Anterior cingulate cortex (tissue), 58 donors: ENCODE measurements at regions not wholly inside any gene's neighbourhood (a gene's known extent, or its start where the extent isn't known, plus 50 kb on each side); places are given as distances from the start of the nearest gene placed in this dataset.
"Not testable (repeated sequence)": the region's sequence is repeated elsewhere in the genome, so short reads cannot be mapped to it uniquely, and the experiment has no call there.

Experiments used
- DNase-seq, 58 donors: peaks; one replicate each; lab custom pipeline; 2025; lab: John Stamatoyannopoulos, UW

DNA sequence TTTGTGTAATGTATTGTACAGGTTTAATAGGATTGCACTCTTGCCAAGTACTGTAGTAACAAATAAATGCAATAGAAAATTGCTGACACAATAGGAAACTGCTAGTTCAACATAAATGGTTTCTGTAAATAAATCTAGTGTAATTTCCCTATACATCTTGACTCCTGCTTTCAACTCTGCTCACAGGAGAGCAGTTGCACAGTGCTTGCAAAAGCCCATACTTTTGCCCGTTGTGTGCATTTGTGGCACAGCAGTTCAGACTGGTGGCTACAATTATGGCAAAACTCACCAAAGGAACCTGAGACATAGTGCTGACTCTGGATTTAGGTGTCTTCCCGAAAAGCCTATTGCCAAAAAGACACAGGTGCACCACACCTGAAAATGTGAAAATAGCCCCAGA, 953.3 kb upstream of the SLC35B3 start:
- no peak for DNase-seq

DNA sequence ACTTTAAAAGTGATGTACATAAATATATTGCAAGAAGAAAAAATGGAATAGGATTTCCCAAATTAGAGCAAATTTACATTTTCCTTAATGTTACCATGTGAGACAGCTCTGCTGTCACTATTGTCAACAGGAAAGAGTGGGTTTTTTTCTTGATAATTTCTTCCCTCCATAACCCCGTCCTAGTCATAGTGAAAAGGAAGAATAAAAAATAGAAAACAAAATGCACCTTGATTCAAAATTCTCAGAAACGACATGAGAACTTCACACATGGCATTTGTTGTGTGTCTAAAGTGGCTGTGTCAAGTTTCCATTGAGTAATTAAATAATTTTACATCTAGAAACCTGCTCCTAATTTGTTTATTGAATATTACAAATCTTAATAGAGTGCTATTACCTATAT, 945.2 kb upstream of the SLC35B3 start:
- DNase-seq, result no peak

DNA sequence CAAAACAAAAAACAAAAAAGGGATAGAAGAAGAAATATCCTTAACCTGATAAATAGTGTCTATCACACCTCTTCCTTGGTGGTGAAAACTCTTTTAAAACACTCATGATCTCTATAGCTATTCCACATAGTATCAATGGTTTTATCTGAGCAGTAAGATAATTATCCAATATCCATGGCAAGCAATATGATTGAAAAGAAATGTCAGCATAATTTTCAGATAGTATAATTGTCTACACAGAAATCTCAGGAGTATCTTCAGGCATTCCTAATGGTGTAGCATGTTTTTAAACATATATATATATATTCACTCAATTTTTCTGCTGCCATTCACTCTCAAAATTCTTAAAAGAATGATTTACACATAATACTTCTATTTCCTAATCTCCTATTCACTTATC, 938.0 kb upstream of the SLC35B3 start:
- DNase-seq, result no peak

DNA sequence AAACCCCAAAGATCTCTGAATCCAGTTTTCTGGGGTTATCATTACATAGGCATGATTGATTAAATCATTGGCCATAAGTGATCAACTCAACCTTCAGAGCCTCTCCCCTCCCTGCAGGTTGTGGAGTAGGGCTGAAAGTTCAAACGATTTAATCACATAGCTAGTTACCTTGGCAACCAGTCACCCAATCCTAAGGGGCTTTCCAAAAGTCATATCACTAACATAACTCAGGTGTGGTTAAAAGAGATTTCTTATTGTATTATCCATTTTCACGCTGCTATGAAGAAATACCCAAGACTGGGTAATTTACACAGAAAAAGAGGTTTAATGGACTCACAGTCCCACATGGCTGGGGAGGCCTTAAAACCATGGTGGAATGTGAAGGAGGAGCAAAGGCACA, 935.1 kb upstream of the SLC35B3 start:
- no peak for DNase-seq

DNA sequence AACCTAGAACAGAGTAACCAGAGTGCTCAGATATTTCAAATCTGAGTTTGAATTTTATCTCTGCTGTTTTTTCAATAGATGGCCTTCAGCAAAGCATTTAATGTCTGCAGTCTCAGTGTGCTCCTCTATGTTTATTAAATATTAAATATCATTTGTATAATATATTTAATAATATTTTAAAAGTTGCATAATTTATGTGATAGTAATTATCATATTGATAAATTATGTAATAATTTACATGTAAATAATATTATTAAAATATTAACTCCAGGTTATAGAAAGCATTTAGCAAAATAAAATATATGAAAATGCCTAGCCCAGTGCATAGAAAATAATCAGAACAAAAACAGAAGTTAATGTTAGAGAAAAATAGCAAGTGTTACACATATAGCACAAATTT, 930.0 kb upstream of the SLC35B3 start:
- no peak for DNase-seq

DNA sequence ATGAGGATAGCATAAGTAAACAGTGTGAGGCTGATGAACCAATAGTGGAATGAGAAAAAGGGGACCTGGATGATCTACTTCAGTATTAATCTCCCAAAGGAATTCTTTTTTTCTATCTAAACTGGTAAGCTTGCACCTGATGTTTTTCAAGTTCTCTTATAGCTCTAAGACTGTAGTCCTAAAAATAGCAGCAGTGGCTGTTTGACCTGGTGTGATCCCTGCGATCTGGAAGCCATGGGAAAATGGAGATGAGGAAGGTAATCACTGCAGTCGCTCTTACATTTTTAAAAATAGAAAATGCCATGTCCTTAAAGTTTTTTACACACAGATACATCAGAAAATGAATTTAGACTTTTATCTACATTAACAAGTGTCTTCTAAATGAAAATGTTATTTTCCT, 926.4 kb upstream of the SLC35B3 start:
- no peak for DNase-seq

DNA sequence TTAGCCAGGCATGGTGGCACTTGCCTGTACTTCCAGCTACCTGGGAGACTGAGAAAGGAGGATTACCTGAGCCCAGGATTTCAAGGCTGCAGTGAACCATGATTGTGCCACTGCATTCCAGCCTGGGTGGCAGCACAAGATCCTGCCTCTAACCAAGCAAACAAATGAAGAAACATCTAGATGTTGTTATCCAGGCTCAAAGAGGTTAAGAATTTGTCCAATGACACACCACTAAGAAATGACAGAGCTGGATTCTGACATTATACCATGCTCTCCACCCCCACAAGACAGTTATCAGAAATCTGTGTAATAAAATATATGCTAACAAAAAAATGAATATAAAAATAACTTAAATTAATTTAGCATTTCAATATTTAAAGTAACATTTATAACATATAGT, 925.5 kb upstream of the SLC35B3 start:
- no peak for DNase-seq

DNA sequence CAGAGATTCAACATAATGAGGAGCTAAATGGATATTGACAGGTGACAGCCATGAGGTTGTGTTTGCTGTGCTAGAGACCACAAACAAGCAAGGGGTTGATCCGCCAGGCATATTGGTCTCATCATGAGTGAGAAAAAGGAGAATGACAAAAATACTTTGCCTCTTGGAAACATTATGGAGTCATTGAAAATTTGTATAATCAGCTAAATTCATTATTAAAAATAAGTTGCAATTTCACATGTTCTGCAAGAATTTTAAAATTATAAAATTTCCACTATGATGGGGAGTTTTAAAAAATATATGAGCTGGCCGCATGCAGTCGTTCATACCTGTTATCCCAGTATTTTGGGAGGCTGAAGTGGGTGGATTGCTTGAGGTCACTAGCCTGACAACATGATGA, 912.3 kb upstream of the SLC35B3 start:
- DNase-seq, result no peak

DNA sequence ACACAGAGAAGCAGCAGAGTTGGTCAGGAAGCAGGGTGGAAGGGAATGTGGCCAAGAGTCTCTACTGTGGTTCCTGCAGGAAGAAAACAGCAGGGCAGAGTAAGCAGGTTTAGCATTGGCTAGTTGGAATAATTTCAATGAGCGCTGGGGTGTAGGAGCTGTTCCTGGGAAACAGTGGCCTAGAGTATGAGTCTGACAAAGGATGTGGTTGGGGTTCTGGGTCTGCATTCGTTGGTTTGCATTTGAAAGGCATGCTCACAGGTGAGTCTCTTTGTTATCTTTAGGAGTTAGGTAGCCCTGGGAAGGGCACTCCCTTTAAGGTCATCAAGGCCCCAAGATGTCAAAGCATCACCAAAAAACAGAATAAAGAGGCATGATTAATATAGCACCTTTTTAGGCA, 911.6 kb upstream of the SLC35B3 start:
- DNase-seq, result no peak

DNA sequence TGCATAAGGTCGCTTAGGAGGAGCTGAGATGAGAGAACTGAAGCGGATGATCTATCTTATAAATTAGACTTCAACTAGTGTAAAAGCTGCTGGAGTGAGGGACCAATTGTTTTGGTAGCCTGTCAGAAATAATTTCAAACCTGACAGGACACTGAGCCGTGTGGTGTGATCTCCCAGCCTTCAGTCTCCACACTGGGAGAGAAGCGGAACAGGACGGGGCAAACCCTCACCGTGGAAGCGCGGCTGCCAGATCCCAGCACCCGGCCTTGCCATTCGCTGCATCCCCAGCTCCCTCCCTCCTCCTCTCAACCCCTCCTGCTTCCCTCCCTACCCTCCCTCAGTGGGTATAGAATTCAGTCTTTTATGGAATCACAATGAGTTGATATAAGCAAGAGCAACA, 900.1 kb upstream of the SLC35B3 start:
- DNase-seq, result no peak

DNA sequence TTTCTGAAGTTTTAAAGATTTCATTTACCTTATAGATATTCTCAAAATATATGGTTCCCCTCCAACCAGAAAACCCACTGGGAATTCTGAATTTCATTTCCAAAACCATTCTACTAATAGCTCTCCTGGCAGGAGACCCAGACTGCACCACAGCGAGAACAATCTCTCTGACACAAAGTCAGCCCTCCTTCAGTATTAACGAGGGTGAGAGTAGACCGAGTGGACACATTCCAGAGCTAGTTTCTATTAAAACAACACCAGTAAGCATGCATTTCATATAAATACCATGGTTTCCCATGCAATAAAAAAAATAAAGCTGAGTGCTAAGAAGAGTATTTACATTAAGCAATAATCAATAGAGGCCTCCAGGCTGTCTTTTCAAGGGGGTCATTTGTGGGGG, 899.6 kb upstream of the SLC35B3 start:
- no peak for DNase-seq

DNA sequence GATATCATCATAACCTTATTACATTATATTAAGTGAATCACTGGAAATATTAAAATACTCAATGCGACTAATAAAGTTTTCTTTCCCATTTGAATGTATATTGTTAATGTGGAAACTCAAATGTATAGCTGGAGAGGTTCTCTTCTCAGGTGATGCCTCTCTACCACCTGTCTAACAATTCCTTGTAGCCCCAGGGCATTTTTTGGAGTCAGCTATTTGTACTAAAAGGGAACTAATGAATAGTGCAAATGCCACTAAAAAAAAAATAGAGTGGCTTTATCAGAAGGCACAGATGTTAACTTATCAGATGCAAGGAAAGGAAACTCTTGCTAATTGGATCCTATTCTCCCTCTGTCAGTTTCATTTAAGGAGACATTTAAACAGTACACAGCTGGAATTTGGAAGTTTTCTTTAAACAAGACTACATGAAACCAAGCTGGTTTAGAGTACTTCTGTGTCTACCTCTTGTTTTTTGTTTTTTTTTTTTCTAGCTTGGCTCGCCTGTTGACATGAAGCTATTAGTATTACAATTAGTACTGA, 897.0 kb upstream of the SLC35B3 start:
- no peak for DNase-seq

DNA sequence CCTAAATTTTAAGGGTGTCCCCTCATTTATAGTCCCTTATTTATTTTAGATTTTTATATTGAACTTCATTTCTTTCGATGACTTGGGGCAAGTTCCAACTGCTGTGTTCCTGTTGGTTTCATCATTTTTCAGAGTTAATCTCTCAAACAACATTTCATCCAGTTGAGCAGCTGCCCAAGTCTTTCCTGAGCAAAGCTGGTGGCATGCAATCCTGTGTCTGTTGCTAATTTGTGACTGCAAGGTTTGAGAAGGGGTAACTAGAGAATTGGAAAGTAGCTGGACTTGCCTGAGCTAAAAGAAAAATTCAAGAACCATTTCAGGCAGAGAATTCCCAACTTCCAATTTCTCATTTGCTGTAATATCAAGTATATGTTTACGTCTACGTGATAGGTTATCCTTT, 881.5 kb upstream of the SLC35B3 start:
- DNase-seq, result no peak

DNA sequence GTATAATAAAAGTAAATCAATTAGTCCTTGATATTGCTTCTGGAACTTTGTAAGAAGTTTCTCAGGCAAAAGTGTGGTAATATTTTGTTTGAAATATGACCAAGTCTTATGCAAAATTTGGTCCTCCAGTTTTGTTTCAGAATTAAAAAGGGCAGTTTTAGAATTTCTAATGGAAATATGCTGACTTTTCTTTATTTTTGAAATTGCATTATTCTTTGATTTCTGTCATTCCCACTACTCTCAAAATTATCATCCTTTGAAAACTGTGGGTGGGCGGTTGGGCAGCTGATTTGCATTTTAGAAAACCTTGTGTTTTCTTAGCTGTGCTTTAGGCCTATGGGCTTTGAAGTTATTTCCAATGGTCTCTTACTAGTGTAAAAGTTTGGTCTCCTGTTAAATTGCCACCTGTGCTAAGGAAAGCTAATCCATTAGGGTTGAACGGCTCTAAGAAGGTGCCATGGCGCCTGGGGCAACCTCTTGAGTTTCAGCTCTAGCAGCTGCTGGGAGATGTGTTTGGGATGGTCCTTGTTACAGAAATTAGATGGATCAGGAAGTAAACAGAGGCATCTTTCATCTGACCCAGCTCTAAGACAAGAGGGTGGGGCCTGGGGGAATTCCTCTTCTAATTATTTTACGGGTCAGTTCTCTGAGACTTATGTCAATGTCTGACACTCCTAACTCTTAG, 880.8 kb upstream of the SLC35B3 start:
- DNase-seq, result no peak

DNA sequence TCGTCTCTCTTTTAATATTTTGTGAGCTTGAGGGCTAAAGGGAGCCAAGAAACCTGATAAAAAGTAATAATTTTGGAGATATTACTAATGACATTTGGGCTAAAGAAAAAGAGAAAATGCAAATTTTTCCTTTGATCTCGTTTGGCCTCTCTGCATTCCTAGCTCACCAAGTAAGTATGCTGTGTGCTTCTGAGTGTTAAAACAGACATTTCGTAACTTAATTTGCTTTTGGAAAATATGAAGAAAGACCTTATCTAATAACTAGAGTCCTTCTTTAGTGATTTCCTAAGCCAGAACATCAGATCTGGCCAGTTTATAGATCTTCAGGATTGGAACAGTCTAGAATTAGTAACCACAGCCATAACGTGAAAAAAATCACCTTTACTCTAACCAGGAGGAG, 872.9 kb upstream of the SLC35B3 start:
- no peak for DNase-seq

DNA sequence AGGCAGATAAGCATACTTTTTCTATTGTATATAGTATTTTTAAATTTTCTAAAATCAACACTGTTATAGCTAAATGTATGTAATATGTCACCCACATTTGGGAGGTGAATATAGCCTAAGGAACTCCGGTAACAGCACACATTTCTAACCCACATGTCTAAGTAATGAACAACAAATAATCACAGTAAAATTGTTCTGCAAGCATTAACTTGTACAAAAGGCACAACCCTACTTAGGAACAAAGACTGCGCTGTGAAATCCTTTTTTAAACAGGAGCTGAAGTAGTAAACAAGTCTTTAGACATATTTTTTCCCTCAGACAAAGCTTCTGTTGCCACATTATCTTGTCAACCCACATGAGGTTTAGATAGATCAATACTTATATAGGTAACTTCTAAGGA, 872.4 kb upstream of the SLC35B3 start:
- no peak for DNase-seq

DNA sequence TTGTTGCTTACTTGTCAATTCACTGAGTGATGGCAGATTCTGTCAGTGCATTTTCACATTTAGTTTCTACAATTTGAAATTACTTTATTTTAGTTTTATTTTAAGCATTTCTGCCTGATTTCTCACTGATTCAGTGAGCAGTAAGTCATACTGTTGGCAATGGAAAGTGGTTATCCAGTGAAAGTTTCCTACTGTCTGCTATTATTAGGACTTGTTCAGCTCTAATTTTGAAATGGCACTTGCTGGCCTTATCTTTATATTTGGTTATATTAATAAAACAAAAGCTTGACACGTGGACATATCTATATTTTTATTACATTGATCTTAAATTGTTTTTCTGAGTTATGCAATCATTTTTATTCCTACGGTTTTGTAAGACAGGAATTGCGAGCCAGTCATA, 871.8 kb upstream of the SLC35B3 start:
- no peak for DNase-seq

DNA sequence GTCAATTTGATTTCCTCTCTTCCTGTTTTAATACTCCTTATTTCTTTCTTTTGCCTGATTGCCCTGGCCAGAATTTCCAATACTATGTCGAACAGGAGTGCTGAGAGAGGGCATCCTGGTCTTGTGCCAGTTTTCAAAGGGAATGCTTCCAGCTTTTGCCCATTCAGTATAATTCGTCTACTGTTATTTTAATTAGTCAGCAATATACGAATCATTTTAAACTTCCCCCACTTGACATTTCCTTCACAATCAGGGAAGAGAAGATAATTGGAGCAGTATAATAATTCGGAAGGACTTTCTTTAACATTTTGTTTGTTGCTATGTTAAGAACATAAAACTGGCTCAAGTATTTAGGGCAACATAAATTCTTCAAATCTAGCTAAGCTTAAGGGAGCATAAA, 860.3 kb upstream of the SLC35B3 start:
- no peak for DNase-seq

DNA sequence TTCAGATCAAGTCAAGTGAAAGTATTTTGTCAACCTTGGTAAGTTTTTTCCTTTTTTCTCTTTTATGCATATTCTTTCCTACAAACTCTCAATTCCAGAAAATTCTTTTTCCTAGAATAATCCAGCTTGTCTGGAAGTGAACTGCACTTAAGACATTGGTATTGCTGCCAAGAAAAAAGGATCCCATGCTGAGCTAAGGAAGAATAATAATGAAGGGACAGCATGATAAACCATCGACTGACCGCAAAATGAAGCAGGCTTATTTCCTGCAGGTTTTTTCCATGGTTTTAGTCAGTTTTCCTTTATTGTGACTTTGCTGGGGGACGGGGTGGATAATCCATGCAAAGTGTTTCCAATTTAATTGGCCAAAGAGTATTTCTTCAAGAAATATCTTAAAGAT, 857.6 kb upstream of the SLC35B3 start:
- DNase-seq, result no peak

DNA sequence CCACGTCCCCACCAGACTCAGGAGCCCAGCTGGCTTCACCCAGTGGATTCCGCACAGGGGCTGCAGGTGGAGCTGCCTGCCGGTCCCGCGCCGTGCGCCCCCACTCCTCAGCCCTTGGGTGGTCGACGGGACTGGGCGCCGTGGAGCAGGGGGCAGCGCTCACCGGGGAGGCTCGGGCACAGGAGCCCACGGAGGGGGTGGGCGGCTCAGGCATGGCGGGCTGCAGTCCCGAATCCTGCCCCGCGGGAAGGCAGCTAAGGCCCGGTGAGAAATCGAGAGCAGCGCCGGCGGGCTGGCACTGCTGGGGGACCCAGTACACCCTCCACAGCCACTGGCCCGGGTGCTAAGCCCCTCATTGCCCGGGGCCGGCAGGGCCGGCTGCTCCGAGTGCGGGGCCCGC, 855.0 kb upstream of the SLC35B3 start:
- not testable (repeated sequence) for DNase-seq

DNA sequence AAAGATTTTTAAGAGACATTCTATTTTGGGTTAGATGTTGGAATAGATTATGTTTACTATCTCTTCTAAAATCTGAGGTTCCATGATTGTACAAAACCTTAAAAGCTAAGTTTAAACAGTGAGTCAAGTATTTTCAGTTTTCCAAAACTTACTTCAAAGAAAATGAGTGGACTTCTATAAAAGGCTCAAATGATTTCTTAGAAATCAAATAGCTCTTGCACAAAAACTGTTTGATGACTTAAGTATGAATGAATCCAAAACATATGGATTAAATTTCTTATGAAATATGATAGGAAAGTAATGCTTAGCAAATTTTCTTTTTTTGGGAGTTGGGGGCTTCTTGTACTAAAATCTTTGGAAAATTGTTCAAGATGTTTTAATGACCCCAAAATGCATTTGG, 837.3 kb upstream of the SLC35B3 start:
- no peak for DNase-seq

DNA sequence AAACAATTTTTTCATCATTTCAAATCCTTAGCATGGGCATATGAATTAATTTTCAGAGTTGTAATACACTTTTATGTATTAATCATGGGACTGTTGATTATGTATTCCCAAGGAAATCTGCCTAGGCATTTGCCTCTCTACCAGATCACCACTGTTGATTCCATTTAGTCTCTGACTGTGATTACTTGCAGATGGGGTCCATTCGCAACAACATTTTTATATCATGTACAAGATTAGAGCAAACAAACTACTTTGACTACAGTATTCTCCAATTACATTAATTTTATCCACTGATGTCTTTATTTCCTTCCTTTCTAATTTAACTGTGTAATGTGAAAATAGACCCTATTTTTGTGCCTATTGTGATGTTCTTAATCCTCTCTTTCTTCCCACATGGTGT, 831.4 kb upstream of the SLC35B3 start:
- no peak for DNase-seq

DNA sequence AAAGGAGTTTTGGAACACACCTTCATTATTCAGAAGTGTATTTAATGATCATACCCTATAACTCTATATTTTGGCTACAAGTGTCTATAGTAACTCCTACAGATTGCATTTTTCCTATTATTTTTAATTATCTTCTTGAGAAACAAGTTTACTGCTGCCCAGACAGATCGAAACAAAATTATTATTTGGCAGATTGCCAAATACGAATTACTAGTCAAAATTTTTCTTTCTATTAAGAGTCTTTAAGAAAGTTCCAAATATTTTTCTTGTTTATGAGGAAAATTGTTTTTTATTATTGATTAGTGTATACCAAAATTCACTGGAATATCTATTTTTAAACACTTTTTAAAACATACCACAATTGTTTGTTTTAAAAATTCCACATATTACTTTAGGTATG, 821.9 kb upstream of the SLC35B3 start:
- no peak for DNase-seq
